HepG2 (cell line): ENCODE measurements at regions not wholly inside any gene's neighbourhood (a gene's known extent, or its start where the extent isn't known, plus 50 kb on each side); places are given as distances from the start of the nearest gene placed in this dataset.

Source experiments
- HDAC2 ChIP-seq: sonication (generic); formaldehyde crosslinking; IDR thresholded peaks from 2 replicates; pipeline ENCODE4 v1.4.0; 2020; ENCODE audit warnings: missing genetic modification reagents
- JUN ChIP-seq: sonication (generic); formaldehyde crosslinking; IDR thresholded peaks from 2 replicates; pipeline ENCODE4 v1.4.0; 2020; ENCODE audit warnings: mild to moderate bottlenecking, missing genetic modification reagents
- MED8 ChIP-seq: sonication (generic); formaldehyde crosslinking; IDR thresholded peaks from 2 replicates; pipeline ENCODE4 v1.8.1; 2023; ENCODE audit warnings: mild to moderate bottlenecking, missing genetic modification reagents; ENCODE audit not compliant: insufficient replicate concordance
- ZNF101 ChIP-seq: sonication (generic); formaldehyde crosslinking; IDR thresholded peaks from 2 replicates; pipeline ENCODE4 v1.4.0; 2020; ENCODE audit warnings: mild to moderate bottlenecking, low read depth, missing genetic modification reagents, borderline replicate concordance
- ZNF703 ChIP-seq: sonication (generic); formaldehyde crosslinking; IDR thresholded peaks from 2 replicates; pipeline ENCODE4 v1.5.1; 2020; ENCODE audit warnings: missing genetic modification reagents, mild to moderate bottlenecking, moderate library complexity, borderline replicate concordance
- TF ChIP-seq, protein P1 (sequence below): sonication (generic); formaldehyde crosslinking; IDR thresholded peaks from 2 replicates; pipeline ENCODE4 v1.9.0; 2022; ENCODE audit warnings: missing genetic modification reagents, mild to moderate bottlenecking, borderline replicate concordance
- TF ChIP-seq, protein P2 (sequence below): sonication (generic); formaldehyde crosslinking; IDR thresholded peaks from 2 replicates; pipeline ENCODE4 v1.4.0; 2020; ENCODE audit warnings: mild to moderate bottlenecking, missing genetic modification reagents
- TF ChIP-seq, protein P3 (sequence below): sonication (generic); formaldehyde crosslinking; IDR thresholded peaks from 2 replicates; pipeline ENCODE4 v1.8.1; 2022; ENCODE audit warnings: mild to moderate bottlenecking, missing genetic modification reagents

DNA sequence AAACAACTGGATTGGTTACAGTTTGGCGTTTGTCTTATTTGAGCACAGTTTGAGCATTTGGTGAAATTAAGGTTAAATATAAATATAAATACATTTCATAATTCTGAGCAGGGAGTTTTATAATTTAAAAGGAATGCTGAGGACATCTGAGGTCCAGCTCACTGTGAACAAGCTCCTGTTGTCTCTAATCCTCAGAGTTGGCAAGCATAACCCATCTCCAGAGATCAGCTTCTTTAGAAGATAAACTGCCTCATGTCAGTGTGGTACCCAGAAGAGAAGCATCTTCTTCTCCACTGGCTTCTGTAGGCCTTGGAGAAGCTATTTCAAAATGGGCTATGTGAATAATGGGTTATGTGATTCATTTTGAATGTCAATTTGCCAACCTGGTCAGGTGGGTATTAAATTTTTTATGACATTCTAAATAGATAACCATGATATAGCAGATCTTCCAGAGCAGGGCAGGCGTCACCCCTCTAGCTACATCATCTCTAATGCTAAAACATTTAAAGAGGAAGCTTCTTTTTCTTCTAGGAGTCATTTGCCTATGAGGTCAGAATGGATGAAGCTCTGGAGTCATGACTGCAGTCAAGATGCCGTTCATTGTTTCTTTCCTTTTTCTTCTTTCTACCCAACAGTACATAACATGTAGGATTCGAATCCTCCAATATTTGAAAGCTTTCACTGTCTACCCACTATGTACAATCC lies 324.0 kb downstream of the RNF144A start (continued):
- TF ChIP-seq ZNF101 (CRISPR knock-in tag): no peak
- no peak for TF ChIP-seq ZNF703 (CRISPR knock-in tag)
- TF ChIP-seq, protein P1, sequence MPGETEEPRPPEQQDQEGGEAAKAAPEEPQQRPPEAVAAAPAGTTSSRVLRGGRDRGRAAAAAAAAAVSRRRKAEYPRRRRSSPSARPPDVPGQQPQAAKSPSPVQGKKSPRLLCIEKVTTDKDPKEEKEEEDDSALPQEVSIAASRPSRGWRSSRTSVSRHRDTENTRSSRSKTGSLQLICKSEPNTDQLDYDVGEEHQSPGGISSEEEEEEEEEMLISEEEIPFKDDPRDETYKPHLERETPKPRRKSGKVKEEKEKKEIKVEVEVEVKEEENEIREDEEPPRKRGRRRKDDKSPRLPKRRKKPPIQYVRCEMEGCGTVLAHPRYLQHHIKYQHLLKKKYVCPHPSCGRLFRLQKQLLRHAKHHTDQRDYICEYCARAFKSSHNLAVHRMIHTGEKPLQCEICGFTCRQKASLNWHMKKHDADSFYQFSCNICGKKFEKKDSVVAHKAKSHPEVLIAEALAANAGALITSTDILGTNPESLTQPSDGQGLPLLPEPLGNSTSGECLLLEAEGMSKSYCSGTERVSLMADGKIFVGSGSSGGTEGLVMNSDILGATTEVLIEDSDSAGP (CRISPR knock-in tag): no peak
- TF ChIP-seq MED8 (CRISPR knock-in tag): no peak
- TF ChIP-seq, protein P2, sequence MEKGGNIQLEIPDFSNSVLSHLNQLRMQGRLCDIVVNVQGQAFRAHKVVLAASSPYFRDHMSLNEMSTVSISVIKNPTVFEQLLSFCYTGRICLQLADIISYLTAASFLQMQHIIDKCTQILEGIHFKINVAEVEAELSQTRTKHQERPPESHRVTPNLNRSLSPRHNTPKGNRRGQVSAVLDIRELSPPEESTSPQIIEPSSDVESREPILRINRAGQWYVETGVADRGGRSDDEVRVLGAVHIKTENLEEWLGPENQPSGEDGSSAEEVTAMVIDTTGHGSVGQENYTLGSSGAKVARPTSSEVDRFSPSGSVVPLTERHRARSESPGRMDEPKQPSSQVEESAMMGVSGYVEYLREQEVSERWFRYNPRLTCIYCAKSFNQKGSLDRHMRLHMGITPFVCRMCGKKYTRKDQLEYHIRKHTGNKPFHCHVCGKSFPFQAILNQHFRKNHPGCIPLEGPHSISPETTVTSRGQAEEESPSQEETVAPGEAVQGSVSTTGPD (CRISPR knock-in tag): no peak
- no peak for TF ChIP-seq HDAC2 (CRISPR knock-in tag)
- TF ChIP-seq, protein P3, sequence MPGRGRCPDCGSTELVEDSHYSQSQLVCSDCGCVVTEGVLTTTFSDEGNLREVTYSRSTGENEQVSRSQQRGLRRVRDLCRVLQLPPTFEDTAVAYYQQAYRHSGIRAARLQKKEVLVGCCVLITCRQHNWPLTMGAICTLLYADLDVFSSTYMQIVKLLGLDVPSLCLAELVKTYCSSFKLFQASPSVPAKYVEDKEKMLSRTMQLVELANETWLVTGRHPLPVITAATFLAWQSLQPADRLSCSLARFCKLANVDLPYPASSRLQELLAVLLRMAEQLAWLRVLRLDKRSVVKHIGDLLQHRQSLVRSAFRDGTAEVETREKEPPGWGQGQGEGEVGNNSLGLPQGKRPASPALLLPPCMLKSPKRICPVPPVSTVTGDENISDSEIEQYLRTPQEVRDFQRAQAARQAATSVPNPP (CRISPR knock-in tag): no peak
- TF ChIP-seq JUN (CRISPR knock-in tag): no peak
